GM12878 (cell line): ENCODE measurements at regions not wholly inside any gene's neighbourhood (a gene's known extent, or its start where the extent isn't known, plus 50 kb on each side); places are given as distances from the start of the nearest gene placed in this dataset.

Experiments
- ATAC-seq: fragments of 200-7000 bp; cut with Tn5 transposase; 3 replicates; pipeline ENCODE4 v1.9.1; 2020; ENCODE audit warnings: mild to moderate bottlenecking, moderate library complexity
- BruUV-seq: library from RNA; stranded (reverse); fragments of 400-500 nt; replicated peaks from 2 replicates; lab custom pipeline; 2021; lab: Mats Ljungman, UMichigan
- CTCF ChIA-PET: fragments of 300-600 bp; sonication (Branson Sonifier 250); formaldehyde crosslinking; extraction: SDS; loops from one replicate; lab custom pipeline; 2021; ENCODE audit warnings: inconsistent platforms; lab: Yijun Ruan, JAX
- POLR2A ChIA-PET: fragments of 350-600 bp; formaldehyde crosslinking; extraction: SDS; loops from one replicate; lab custom pipeline; 2021; ENCODE audit warnings: inconsistent platforms; lab: Charles Lee
- RAD21 ChIA-PET: fragments of 300-600 bp; sonication (Branson Sonifier 250); formaldehyde crosslinking; loops from one replicate; lab custom pipeline; 2023; ENCODE audit warnings: antibody characterized with exemption; ENCODE audit not compliant: unreplicated experiment; lab: Charles Lee
- SMC1A ChIA-PET: fragments of 300-600 bp; sonication (Branson Sonifier 250); formaldehyde crosslinking; loops from one replicate; lab custom pipeline; 2023; ENCODE audit not compliant: unreplicated experiment, uncharacterized antibody; lab: Charles Lee
- DNase-seq: peaks from one replicate; pipeline ENCODE4 v3.0.0-alpha.2; 2011; ENCODE audit warnings: low read depth, low spot score
- FAIRE-seq: peaks from 3 replicates; lab custom pipeline; 2011; peaks lifted over from hg19 to GRCh38; lab: Jason Lieb, UNC
- H2AFZ ChIP-seq: 2 replicates; pipeline ENCODE4 v1.6.0; 2011; ENCODE audit warnings: low read depth, low read length, control low read depth; ENCODE audit not compliant: control insufficient read depth
- H3K27ac ChIP-seq: 2 replicates; pipeline ENCODE4 v1.5.1; 2011; ENCODE audit warnings: control low read depth; ENCODE audit not compliant: control insufficient read depth, insufficient read depth
- H3K27me3 ChIP-seq, 2 experiments: replicated peaks in 1 of 2; 2 replicates each; pipeline versions ENCODE4 v1.6.0 to v1.6.1; 2011; ENCODE audit warnings: low read length in 1 of 2; ENCODE audit not compliant: control insufficient read depth in 2 of 2, insufficient read depth in 2 of 2
- H3K36me3 ChIP-seq, 2 experiments: 2 replicates each; pipeline ENCODE4 v1.5.1; 2011; ENCODE audit warnings: low read length in 1 of 2; ENCODE audit not compliant: control insufficient read depth in 2 of 2, insufficient read depth in 2 of 2
- H3K4me1 ChIP-seq: 2 replicates; pipeline ENCODE4 v1.6.1; 2011; ENCODE audit warnings: mild to moderate bottlenecking, low read length, moderate library complexity, mixed read lengths; ENCODE audit not compliant: control insufficient read depth, insufficient read depth
- H3K4me2 ChIP-seq: 2 replicates; pipeline ENCODE4 v1.6.0; 2011; ENCODE audit warnings: control low read depth; ENCODE audit not compliant: control insufficient read depth, insufficient read depth
- H3K4me3 ChIP-seq: fragments of 200-600 bp; sonication (generic); 2 replicates; pipeline ENCODE4 v1.5.1; 2016
- H3K79me2 ChIP-seq: 2 replicates; pipeline ENCODE4 v1.6.0; 2011; ENCODE audit warnings: low read length; ENCODE audit not compliant: control insufficient read depth, insufficient read depth
- H3K9ac ChIP-seq: 2 replicates; pipeline ENCODE4 v1.8.0; 2011; ENCODE audit warnings: low read length, control low read depth, mixed read lengths; ENCODE audit not compliant: control insufficient read depth, insufficient read depth
- H3K9me3 ChIP-seq: replicated peaks from 3 replicates; pipeline ENCODE4 v1.5.1; 2011; ENCODE audit warnings: mild to moderate bottlenecking, low read length; ENCODE audit not compliant: control insufficient read depth, insufficient read depth
- H4K20me1 ChIP-seq: 2 replicates; pipeline ENCODE4 v1.6.0; 2011; ENCODE audit not compliant: control insufficient read depth, insufficient read depth
- ATF7 ChIP-seq: fragments of 450-650 bp; IDR thresholded peaks from 2 replicates; pipeline ENCODE4 v1.6.1; 2016; ENCODE audit warnings: low read depth, mild to moderate bottlenecking
- EGR1 ChIP-seq, 2 experiments: IDR thresholded peaks; 1 replicate in 1 of 2; 2 replicates in 1 of 2; pipeline ENCODE4 v1.6.1; 2011 to 2012; ENCODE audit warnings: low read depth in 2 of 2, low read length in 2 of 2, borderline replicate concordance in 1 of 2, mild to moderate bottlenecking in 1 of 2, moderate library complexity in 1 of 2
- ELK1 ChIP-seq: IDR thresholded peaks from 2 replicates; pipeline ENCODE4 v1.6.1; 2012; ENCODE audit warnings: low read depth, low read length, improper control_type of control experiment
- MEF2B ChIP-seq: fragments of 450-650 bp; IDR thresholded peaks from 2 replicates; pipeline ENCODE4 v1.6.1; 2018; ENCODE audit warnings: mild to moderate bottlenecking, moderate library complexity; ENCODE audit not compliant: partially characterized antibody, poor library complexity, severe bottlenecking
- RELB ChIP-seq: fragments of 450-650 bp; IDR thresholded peaks from 2 replicates; pipeline ENCODE4 v1.6.1; 2017; ENCODE audit warnings: low read depth, mild to moderate bottlenecking, moderate library complexity
- STAT3 ChIP-seq: IDR thresholded peaks from 2 replicates; pipeline ENCODE4 v1.6.1; 2011; ENCODE audit warnings: low read depth, low read length, improper control_type of control experiment
- TCF7 ChIP-seq: IDR thresholded peaks from 2 replicates; pipeline ENCODE4 v1.6.1; 2014; ENCODE audit warnings: antibody characterized with exemption, borderline replicate concordance
- ZBTB11 ChIP-seq: fragments of 450-650 bp; formaldehyde crosslinking; IDR thresholded peaks from 2 replicates; pipeline ENCODE4 v1.5.0; 2022; ENCODE audit warnings: mild to moderate bottlenecking, missing genetic modification characterization
- ZNF24 ChIP-seq: fragments of 450-650 bp; IDR thresholded peaks from 2 replicates; pipeline ENCODE4 v1.6.1; 2017; ENCODE audit warnings: antibody characterized with exemption, mild to moderate bottlenecking
- ZNF592 ChIP-seq: fragments of 450-650 bp; IDR thresholded peaks from 2 replicates; pipeline ENCODE4 v1.6.1; 2017; ENCODE audit warnings: mild to moderate bottlenecking, moderate library complexity
- ZZZ3 ChIP-seq: IDR thresholded peaks from 2 replicates; pipeline ENCODE4 v1.6.1; 2011; ENCODE audit warnings: low read depth; ENCODE audit not compliant: control insufficient read depth, insufficient read length
- WGBS: methylation state at CpG from one replicate; pipeline ENCODE4 v1.1.6; 2016; ENCODE audit warnings: low lambda C conversion rate; ENCODE audit not compliant: insufficient replicate concordance, insufficient coverage; ENCODE audit errors: missing lambda C conversion rate; 5-methylcytosine and 5-hydroxymethylcytosine counted together
- in situ Hi-C: fragments of 300-500 bp; cut with MboI; formaldehyde crosslinking; loops from 9 replicates; pipeline ENCODE4 v1.14.3; 2018; ENCODE audit warnings: mixed read lengths
- intact Hi-C: fragments of 100-400 bp; cut with micrococcal nuclease; formaldehyde crosslinking; loops from one replicate; pipeline ENCODE4 v1.14.2; 2022; ENCODE audit not compliant: unreplicated experiment

- no peak for TF ChIP-seq TCF7
These were observed 275.9 kb upstream of the HS6ST1 start (continued) for GRCh38 chr2:128594651-128594910.

- Histone ChIP-seq H3K4me1 (no peaks in the 10 kb centered on the region), H3K27ac (no peak overlapping the region), H3K4me3 (no peak overlapping the region), H3K4me2 (no peak overlapping the region), H3K36me3 (no peaks in the 10 kb centered on the region), H3K9me3 (no peaks in the 10 kb centered on the region), H4K20me1 (no peaks in the 10 kb centered on the region), H2AFZ (no peak overlapping the region), H3K79me2 (no peaks in the 10 kb centered on the region), H3K27me3 (peaks cover 0 to 5% of the 10 kb centered on the region in 2 experiments; a peak in 1 of 4 replicates), H3K9ac (no peak overlapping the region)
- in situ Hi-C loops (no loop called here), intact Hi-C loops (no loop called here)
- ATAC-seq (no peak), FAIRE-seq (no peak), DNase-seq (no peak)
- no TSS peak for BruUV-seq
- 34% methylated on average over 13 of the region's 13 CpGs for WGBS
- ChIA-PET RAD21 (no interaction called here), SMC1A (no interaction called here), CTCF (interaction anchor here (0.7 kb wide), 1 partner anchor 161 kb away, joined by 3 read pairs; no protein-coding TSS in a partner anchor), POLR2A (no interaction called here)
- TF ChIP-seq RELB = no peak
- no peak for TF ChIP-seq ZBTB11 (CRISPR knock-in tag)
- TF ChIP-seq ZZZ3 = no peak
- no peak for TF ChIP-seq ZNF592
- TF ChIP-seq STAT3 = no peak
- no peak for TF ChIP-seq EGR1 (IDR thresholded peaks at IDR 0.05; ENCODE audit: borderline replicate concordance in 1 of 2, low read depth in 2 of 2, low read length in 2 of 2)
- no peak for TF ChIP-seq ELK1
- TF ChIP-seq ZNF24 = no peak
- no peak for TF ChIP-seq MEF2B
- TF ChIP-seq ATF7 = no peak
These were observed 276.4 kb upstream of the HS6ST1 start for GRCh38 chr2:128594953-128595677.
